SU-DHL-6 (cell line): ENCODE measurements at regions not wholly inside any gene's neighbourhood (a gene's known extent, or its start where the extent isn't known, plus 50 kb on each side); places are given as distances from the start of the nearest gene placed in this dataset.

Experiments used
- H2AFZ ChIP-seq: fragments of 200-600 bp; sonication (generic); 2 replicates; pipeline ENCODE4 v1.6.1; 2014; ENCODE audit warnings: low read depth, mild to moderate bottlenecking, moderate library complexity, mixed read lengths, antibody characterized with exemption, low read length; ENCODE audit not compliant: severe bottlenecking
- H3F3A ChIP-seq: fragments of 200-600 bp; shearing (Covaris generic); 2 replicates; pipeline ENCODE4 v1.6.0; 2016; ENCODE audit warnings: antibody characterized with exemption, mild to moderate bottlenecking; ENCODE audit not compliant: insufficient read depth
- H3K27ac ChIP-seq: fragments of 200-600 bp; sonication (generic); 2 replicates; pipeline ENCODE4 v1.5.1; 2016; ENCODE audit warnings: low read depth, mild to moderate bottlenecking, low read length, moderate library complexity, mixed read lengths
- H3K27me3 ChIP-seq: fragments of 200-600 bp; sonication (generic), shearing (Covaris generic); 2 replicates; pipeline ENCODE4 v1.6.0; 2014; ENCODE audit warnings: mild to moderate bottlenecking, low read length
- H3K36me3 ChIP-seq: fragments of 200-600 bp; sonication (generic); 2 replicates; pipeline ENCODE4 v1.6.1; 2014; ENCODE audit warnings: mild to moderate bottlenecking, low read length, mixed read lengths
- H3K4me2 ChIP-seq: fragments of 300-600, 200-600 bp; shearing (Covaris generic), sonication (generic); 2 replicates; pipeline ENCODE4 v1.6.0; 2014; ENCODE audit warnings: low read length, low read depth, mild to moderate bottlenecking; ENCODE audit not compliant: poor library complexity, severe bottlenecking
- H3K4me3 ChIP-seq: fragments of 200-600 bp; sonication (generic); 2 replicates; pipeline ENCODE4 v1.5.1; 2014; ENCODE audit warnings: antibody characterized with exemption, low read length, mild to moderate bottlenecking, mixed read lengths; ENCODE audit not compliant: insufficient read depth, poor library complexity, severe bottlenecking
- H3K79me2 ChIP-seq: fragments of 200-600 bp; sonication (generic); 2 replicates; pipeline ENCODE4 v1.6.1; 2014; ENCODE audit warnings: mild to moderate bottlenecking, low read length, moderate library complexity; ENCODE audit not compliant: insufficient read depth
- H3K9ac ChIP-seq: fragments of 200-600 bp; sonication (generic); 2 replicates; pipeline ENCODE4 v1.7.0; 2014; ENCODE audit warnings: mild to moderate bottlenecking, low read length
- H3K9me2 ChIP-seq: fragments of 200-600 bp; sonication (generic); replicated peaks from 2 replicates; pipeline ENCODE4 v1.6.1; 2014; ENCODE audit warnings: low read length; ENCODE audit not compliant: insufficient read depth
- H3K9me3 ChIP-seq: fragments of 200-600 bp; sonication (generic); 2 replicates; pipeline ENCODE4 v1.6.1; 2014; ENCODE audit warnings: low read length, mixed read lengths; ENCODE audit not compliant: insufficient read depth
- H4K20me1 ChIP-seq: fragments of 200-600 bp; sonication (generic); 2 replicates; pipeline ENCODE4 v1.6.1; 2014; ENCODE audit warnings: low read depth, mild to moderate bottlenecking, antibody characterized with exemption, low read length, moderate library complexity, mixed read lengths
- EZH2phosphoT487 ChIP-seq: fragments of 200-600 bp; sonication (generic), shearing (Covaris generic); conservative IDR thresholded peaks from 2 replicates; pipeline ENCODE4 v1.6.1; 2018; ENCODE audit warnings: mild to moderate bottlenecking, antibody characterized with exemption, low read length, moderate library complexity, mixed read lengths
- TF ChIP-seq, protein P1 (sequence below): fragments of 200-600 bp; sonication (generic); IDR thresholded peaks from one replicate; pipeline ENCODE4 v1.5.1; 2017; ENCODE audit warnings: antibody characterized with exemption, mild to moderate bottlenecking, low read length, moderate library complexity; ENCODE audit not compliant: insufficient read depth, poor library complexity, severe bottlenecking

DNA sequence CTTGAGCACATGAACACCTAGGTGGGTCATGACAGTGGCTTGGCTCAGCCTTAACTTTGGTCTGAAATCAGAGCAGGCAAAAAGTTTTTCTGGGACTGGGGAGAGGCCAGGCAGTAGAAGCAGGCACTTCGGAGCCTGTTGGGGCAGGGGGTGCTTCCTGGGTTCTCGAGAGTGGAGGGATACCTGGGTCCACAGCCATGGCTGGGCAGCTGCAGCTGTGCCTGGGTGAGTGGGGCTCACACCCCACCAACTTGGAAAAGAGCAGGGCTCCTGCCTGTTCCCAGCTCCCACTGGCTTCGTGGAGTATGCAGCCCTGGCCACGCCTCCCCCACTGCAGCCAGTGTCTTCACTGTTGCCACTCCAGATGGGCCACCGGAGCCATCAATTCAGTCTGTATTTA lies 56.4 kb upstream of the NUDT6 start:
- no peak overlapping the region for H3K4me2 ChIP-seq
- H3K9me3 ChIP-seq: no peaks in the 10 kb centered on the region
- no peaks in the 10 kb centered on the region for H3K9me2 ChIP-seq
- TF ChIP-seq, protein P1, sequence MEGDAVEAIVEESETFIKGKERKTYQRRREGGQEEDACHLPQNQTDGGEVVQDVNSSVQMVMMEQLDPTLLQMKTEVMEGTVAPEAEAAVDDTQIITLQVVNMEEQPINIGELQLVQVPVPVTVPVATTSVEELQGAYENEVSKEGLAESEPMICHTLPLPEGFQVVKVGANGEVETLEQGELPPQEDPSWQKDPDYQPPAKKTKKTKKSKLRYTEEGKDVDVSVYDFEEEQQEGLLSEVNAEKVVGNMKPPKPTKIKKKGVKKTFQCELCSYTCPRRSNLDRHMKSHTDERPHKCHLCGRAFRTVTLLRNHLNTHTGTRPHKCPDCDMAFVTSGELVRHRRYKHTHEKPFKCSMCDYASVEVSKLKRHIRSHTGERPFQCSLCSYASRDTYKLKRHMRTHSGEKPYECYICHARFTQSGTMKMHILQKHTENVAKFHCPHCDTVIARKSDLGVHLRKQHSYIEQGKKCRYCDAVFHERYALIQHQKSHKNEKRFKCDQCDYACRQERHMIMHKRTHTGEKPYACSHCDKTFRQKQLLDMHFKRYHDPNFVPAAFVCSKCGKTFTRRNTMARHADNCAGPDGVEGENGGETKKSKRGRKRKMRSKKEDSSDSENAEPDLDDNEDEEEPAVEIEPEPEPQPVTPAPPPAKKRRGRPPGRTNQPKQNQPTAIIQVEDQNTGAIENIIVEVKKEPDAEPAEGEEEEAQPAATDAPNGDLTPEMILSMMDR: no peak
- no peak for TF ChIP-seq EZH2phosphoT487
- no peaks in the 10 kb centered on the region for H3K79me2 ChIP-seq
- H4K20me1 ChIP-seq: no peaks in the 10 kb centered on the region
- H3K27ac ChIP-seq: no peak overlapping the region
- H3K27me3 ChIP-seq: no peaks in the 10 kb centered on the region
- H3K36me3 ChIP-seq: no peaks in the 10 kb centered on the region
- no peaks in the 10 kb centered on the region for H3F3A ChIP-seq
- H3K4me3 ChIP-seq: no peak overlapping the region
- H3K9ac ChIP-seq: no peak overlapping the region
- no peak overlapping the region for H2AFZ ChIP-seq

DNA sequence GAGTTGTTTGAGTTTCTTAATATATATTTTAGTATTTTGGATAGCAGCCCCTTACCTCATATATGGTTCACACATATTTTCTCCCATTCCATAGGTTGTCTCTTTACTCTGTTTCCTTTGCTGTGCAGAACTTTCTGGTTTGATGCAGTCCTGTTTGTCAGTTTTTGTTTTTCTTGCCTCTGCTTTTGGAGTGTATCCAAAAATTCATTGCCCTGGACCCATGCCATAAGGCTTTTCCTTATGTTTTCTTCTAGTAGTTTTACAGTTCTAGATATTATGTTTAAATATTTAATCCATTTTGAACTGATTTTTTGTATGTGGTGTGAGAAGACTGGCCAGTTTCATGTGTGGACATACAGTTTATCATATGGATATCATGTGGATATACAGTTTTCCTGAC lies 58.5 kb upstream of the NUDT6 start:
- Histone ChIP-seq H3K9ac (no peak overlapping the region), H3K9me2 (no peaks in the 10 kb centered on the region), H3K4me3 (no peak overlapping the region), H3F3A (no peaks in the 10 kb centered on the region), H4K20me1 (no peaks in the 10 kb centered on the region), H3K4me2 (no peak overlapping the region), H2AFZ (no peak overlapping the region), H3K36me3 (no peaks in the 10 kb centered on the region), H3K27ac (no peak overlapping the region), H3K79me2 (no peaks in the 10 kb centered on the region), H3K27me3 (no peaks in the 10 kb centered on the region), H3K9me3 (no peaks in the 10 kb centered on the region)
- TF ChIP-seq EZH2phosphoT487: no peak
- TF ChIP-seq, protein P1: no peak

DNA sequence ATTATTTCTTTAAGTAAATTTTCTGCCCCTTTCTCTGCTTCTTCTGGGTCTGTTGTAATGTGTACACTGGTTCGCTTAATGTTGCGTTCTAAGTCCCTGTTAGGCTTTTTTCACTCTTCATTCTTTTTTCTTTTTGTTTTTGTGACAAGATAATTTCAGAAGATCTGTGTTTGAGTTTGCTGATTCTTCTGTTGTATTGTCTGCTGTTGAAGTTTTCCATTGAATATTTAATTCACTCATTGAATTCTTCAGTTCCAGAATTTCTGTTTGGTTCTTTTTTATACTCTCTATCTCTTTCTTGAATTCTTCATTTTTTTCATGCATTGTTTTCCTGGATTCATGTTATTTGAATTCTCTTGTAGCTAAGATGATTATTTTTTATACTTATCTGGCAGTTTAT lies 66.3 kb upstream of the NUDT6 start:
- no peak overlapping the region for H2AFZ ChIP-seq
- no peaks in the 10 kb centered on the region for H4K20me1 ChIP-seq
- H3K4me2 ChIP-seq: no peak overlapping the region
- no peak overlapping the region for H3K9ac ChIP-seq
- H3K27ac ChIP-seq: no peak overlapping the region
- no peak overlapping the region for H3K4me3 ChIP-seq
- no peaks in the 10 kb centered on the region for H3K27me3 ChIP-seq
- H3K9me3 ChIP-seq: no peaks in the 10 kb centered on the region
- H3K79me2 ChIP-seq: no peaks in the 10 kb centered on the region
- TF ChIP-seq EZH2phosphoT487: no peak
- TF ChIP-seq, protein P1: no peak
- peaks cover 4% of the 10 kb centered on the region; the same call in 1 of the 2 replicates for H3K36me3 ChIP-seq
- no peaks in the 10 kb centered on the region for H3K9me2 ChIP-seq
- H3F3A ChIP-seq: no peaks in the 10 kb centered on the region

DNA sequence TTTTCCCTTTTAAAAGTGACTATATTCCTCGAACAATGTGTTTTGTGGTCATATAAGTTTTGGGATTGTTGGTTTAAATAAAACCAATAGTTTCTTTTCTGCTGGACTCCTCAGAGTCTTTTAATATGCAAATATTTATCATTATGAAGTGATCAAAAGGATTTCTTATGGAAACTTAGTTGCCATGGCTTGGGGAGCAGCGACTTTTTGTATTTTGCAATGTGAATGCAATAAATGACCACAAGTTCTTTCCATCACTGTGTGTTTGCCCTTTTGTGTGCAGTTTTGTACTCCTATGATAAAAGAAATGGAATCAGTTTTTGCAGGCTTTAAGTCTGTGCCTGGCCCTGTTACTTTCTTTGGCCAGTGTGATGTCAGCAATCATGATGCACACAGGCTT lies 68.5 kb upstream of the NUDT6 start:
- no peaks in the 10 kb centered on the region for H3K79me2 ChIP-seq
- H3F3A ChIP-seq: no peaks in the 10 kb centered on the region
- H3K36me3 ChIP-seq: peaks cover 4% of the 10 kb centered on the region; the same call in 1 of the 2 replicates
- no peak overlapping the region for H2AFZ ChIP-seq
- no peak overlapping the region for H3K4me3 ChIP-seq
- H3K9me3 ChIP-seq: no peaks in the 10 kb centered on the region
- H3K9ac ChIP-seq: no peak overlapping the region
- H3K4me2 ChIP-seq: no peak overlapping the region
- H3K27me3 ChIP-seq: no peaks in the 10 kb centered on the region
- H4K20me1 ChIP-seq: no peaks in the 10 kb centered on the region
- no peaks in the 10 kb centered on the region for H3K9me2 ChIP-seq
- TF ChIP-seq, protein P1: no peak
- no peak for TF ChIP-seq EZH2phosphoT487
- H3K27ac ChIP-seq: no peak overlapping the region
